ENCODE measurements at regions not wholly inside any gene's neighbourhood (a gene's known extent, or its start where the extent isn't known, plus 50 kb on each side); places are given as distances from the start of the nearest gene placed in this dataset.

- no peak for DNase-seq
Observed at GRCh38 chr9:86830356-86830755, 117.0 kb downstream of the GAS1 start.

- no peak for DNase-seq
Observed at GRCh38 chr9:86829496-86830046, 117.7 kb downstream of the GAS1 start.

GRCh38 chr9:86828631-86829030 is 118.7 kb downstream of the GAS1 start:
- DNase-seq = no peak

GRCh38 chr9:86827893-86828292 is 119.4 kb downstream of the GAS1 start:
- DNase-seq = no peak

GRCh38 chr9:86825299-86825698 is 122.0 kb downstream of the GAS1 start:
- DNase-seq = no peak

GRCh38 chr9:86822006-86822801 is 125.1 kb downstream of the GAS1 start:
- DNase-seq = no peak

- DNase-seq = no peak
Observed at GRCh38 chr9:86821006-86821845, 126.1 kb downstream of the GAS1 start.

GRCh38 chr9:86819552-86819951 is 127.8 kb downstream of the GAS1 start:
- no peak for DNase-seq

- DNase-seq = no peak
Observed at GRCh38 chr9:86818636-86819035, 128.7 kb downstream of the GAS1 start.

GRCh38 chr9:86816868-86817267 is 130.4 kb downstream of the GAS1 start:
- DNase-seq = no peak

- no peak for DNase-seq
Observed at GRCh38 chr9:86816366-86816765, 130.9 kb downstream of the GAS1 start.

- no peak for DNase-seq
Observed at GRCh38 chr9:86812616-86813015, 134.7 kb downstream of the GAS1 start.

GRCh38 chr9:86809759-86810367 is 137.4 kb downstream of the GAS1 start:
- no peak for DNase-seq

- DNase-seq = no peak
Observed at GRCh38 chr9:86809151-86809550, 138.2 kb downstream of the GAS1 start.

GRCh38 chr9:86807367-86807976 is 139.8 kb downstream of the GAS1 start:
- peak; percentile 63 for DNase-seq

- no peak for DNase-seq
Observed at GRCh38 chr9:86804011-86804410, 143.3 kb downstream of the GAS1 start.

GRCh38 chr9:86802900-86803673 is 144.2 kb downstream of the GAS1 start:
- no peak for DNase-seq

GRCh38 chr9:86801246-86801645 is 146.1 kb downstream of the GAS1 start:
- DNase-seq = no peak

- DNase-seq = no peak
Observed at GRCh38 chr9:86800681-86801080, 146.6 kb downstream of the GAS1 start.

GRCh38 chr9:86798966-86799365 is 148.3 kb downstream of the GAS1 start:
- no peak for DNase-seq

GRCh38 chr9:86796666-86797065 is 150.6 kb downstream of the GAS1 start:
- no peak for DNase-seq

Data from right kidney (tissue), 1 donor.